ENCODE measurements at regions not wholly inside any gene's neighbourhood (a gene's known extent, or its start where the extent isn't known, plus 50 kb on each side); places are given as distances from the start of the nearest gene placed in this dataset.
A peak's percentile ranks its signal among the peaks of the same experiment; 100 is the strongest.

- no peak for DNase-seq
Observed at GRCh38 chr1:90486996-90487395, 230.1 kb downstream of the BARHL2 start.

- DNase-seq = no peak
Observed at GRCh38 chr1:90486134-90486824, 230.8 kb downstream of the BARHL2 start.

GRCh38 chr1:90480271-90480835 lies 236.7 kb downstream of the BARHL2 start:
- DNase-seq = no peak

GRCh38 chr1:90476994-90477393 lies 240.1 kb downstream of the BARHL2 start:
- no peak for DNase-seq

- DNase-seq = no peak
Observed at GRCh38 chr1:90476411-90476810, 240.7 kb downstream of the BARHL2 start.

GRCh38 chr1:90475631-90476030 lies 241.5 kb downstream of the BARHL2 start:
- no peak for DNase-seq

GRCh38 chr1:90474731-90475130 lies 242.4 kb downstream of the BARHL2 start:
- no peak for DNase-seq

- DNase-seq = no peak
Observed at GRCh38 chr1:90474158-90474557, 242.9 kb downstream of the BARHL2 start.

- no peak for DNase-seq
Observed at GRCh38 chr1:90472775-90473174, 244.3 kb downstream of the BARHL2 start.

- no peak for DNase-seq
Observed at GRCh38 chr1:90459570-90459969, 257.5 kb downstream of the BARHL2 start.

- DNase-seq = no peak
Observed at GRCh38 chr1:90457985-90458384, 259.1 kb downstream of the BARHL2 start.

- DNase-seq = no peak
Observed at GRCh38 chr1:90452491-90452890, 264.6 kb downstream of the BARHL2 start.

- DNase-seq = no peak
Observed at GRCh38 chr1:90443354-90443753, 273.7 kb downstream of the BARHL2 start.

- no peak for DNase-seq
Observed at GRCh38 chr1:90435351-90435750, 281.8 kb downstream of the BARHL2 start.

- no peak for DNase-seq
Observed at GRCh38 chr1:90434460-90434859, 282.6 kb downstream of the BARHL2 start.

- no peak for DNase-seq
Observed at GRCh38 chr1:90417126-90417525, 300.0 kb downstream of the BARHL2 start.

GRCh38 chr1:90414201-90414600 lies 302.9 kb downstream of the BARHL2 start:
- DNase-seq = no peak

- no peak for DNase-seq
Observed at GRCh38 chr1:90413519-90413918, 303.6 kb downstream of the BARHL2 start.

- DNase-seq = no peak
Observed at GRCh38 chr1:90412563-90412962, 304.5 kb downstream of the BARHL2 start.

- DNase-seq = no peak
Observed at GRCh38 chr1:90411185-90411584, 305.9 kb downstream of the BARHL2 start.

- DNase-seq = no peak
Observed at GRCh38 chr1:90407737-90408136, 309.4 kb downstream of the BARHL2 start.

- DNase-seq = no peak
Observed at GRCh38 chr1:90405726-90406125, 311.4 kb downstream of the BARHL2 start.

- DNase-seq = peak; percentile 94
Observed at GRCh38 chr1:90402893-90403849, 313.9 kb downstream of the BARHL2 start.

- no peak for DNase-seq
Observed at GRCh38 chr1:90400131-90400530, 317.0 kb downstream of the BARHL2 start.

Data from fibroblast of skin of right biceps (primary cell).